ENCODE measurements at regions not wholly inside any gene's neighbourhood (a gene's known extent, or its start where the extent isn't known, plus 50 kb on each side); places are given as distances from the start of the nearest gene placed in this dataset.

- Histone ChIP-seq H2AFZ (ENCODE audit: low read length) (no peak overlapping the region), H3K9me3 (ENCODE audit: low read depth, low read length) (no peaks in the 10 kb centered on the region), H4K20me1 (ENCODE audit: insufficient read depth, low read length) (no peaks in the 10 kb centered on the region), H3K4me2 (ENCODE audit: insufficient read depth, low read length) (no peak overlapping the region), H3K27ac (ENCODE audit: low read depth, low read length) (no peak overlapping the region), H3K4me3 (ENCODE audit: insufficient read depth, low read length) (no peak overlapping the region), H3K27me3 (ENCODE audit: insufficient read depth, low read length) (no peaks in the 10 kb centered on the region), H3K79me2 (ENCODE audit: insufficient read depth, low read length) (no peaks in the 10 kb centered on the region), H3K36me3 (ENCODE audit: insufficient read depth, low read length) (no peaks in the 10 kb centered on the region), H3K4me1 (ENCODE audit: insufficient read depth, low read length) (no peaks in the 10 kb centered on the region)
- DNase-seq (ENCODE audit: insufficient read length, low spot score, missing footprints) = no peak
- TF ChIP-seq, protein P1, sequence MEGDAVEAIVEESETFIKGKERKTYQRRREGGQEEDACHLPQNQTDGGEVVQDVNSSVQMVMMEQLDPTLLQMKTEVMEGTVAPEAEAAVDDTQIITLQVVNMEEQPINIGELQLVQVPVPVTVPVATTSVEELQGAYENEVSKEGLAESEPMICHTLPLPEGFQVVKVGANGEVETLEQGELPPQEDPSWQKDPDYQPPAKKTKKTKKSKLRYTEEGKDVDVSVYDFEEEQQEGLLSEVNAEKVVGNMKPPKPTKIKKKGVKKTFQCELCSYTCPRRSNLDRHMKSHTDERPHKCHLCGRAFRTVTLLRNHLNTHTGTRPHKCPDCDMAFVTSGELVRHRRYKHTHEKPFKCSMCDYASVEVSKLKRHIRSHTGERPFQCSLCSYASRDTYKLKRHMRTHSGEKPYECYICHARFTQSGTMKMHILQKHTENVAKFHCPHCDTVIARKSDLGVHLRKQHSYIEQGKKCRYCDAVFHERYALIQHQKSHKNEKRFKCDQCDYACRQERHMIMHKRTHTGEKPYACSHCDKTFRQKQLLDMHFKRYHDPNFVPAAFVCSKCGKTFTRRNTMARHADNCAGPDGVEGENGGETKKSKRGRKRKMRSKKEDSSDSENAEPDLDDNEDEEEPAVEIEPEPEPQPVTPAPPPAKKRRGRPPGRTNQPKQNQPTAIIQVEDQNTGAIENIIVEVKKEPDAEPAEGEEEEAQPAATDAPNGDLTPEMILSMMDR (IDR thresholded peaks at IDR 0.05; ENCODE audit: extremely low read depth, low read depth, low read length) = no peak
Measured at GRCh38 chr10:117632406-117632805, 89.9 kb downstream of the EMX2 start.

DNA sequence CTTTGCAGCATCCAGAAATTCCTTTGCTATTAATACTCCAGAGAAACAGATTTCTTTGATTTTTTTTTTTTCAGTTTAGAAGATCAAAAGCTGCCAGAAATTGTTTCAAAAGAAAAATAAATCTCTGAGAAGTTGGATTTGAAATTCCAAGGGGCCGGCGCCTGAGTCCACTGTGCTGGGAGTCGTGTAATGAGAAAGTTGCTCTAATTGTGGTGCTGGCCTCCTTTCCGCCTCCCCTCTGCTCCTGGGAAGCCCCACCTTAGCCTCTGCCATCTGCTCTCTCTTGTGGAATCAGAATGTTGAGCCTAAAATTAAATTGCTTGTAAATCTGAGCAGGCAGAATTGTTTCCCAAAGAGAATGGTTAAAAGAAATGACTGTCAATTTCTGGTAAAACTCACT lies 93.3 kb downstream of the EMX2 start:
- TF ChIP-seq, protein P1 (IDR thresholded peaks at IDR 0.05; ENCODE audit: extremely low read depth, low read depth, low read length) = no peak
- no peak overlapping the region for H3K4me3 ChIP-seq (ENCODE audit: insufficient read depth, low read length)
- no peaks in the 10 kb centered on the region for H3K36me3 ChIP-seq (ENCODE audit: insufficient read depth, low read length)
- no peak overlapping the region for H3K27ac ChIP-seq (ENCODE audit: low read depth, low read length)
- no peaks in the 10 kb centered on the region for H4K20me1 ChIP-seq (ENCODE audit: insufficient read depth, low read length)
- no peak overlapping the region for H2AFZ ChIP-seq (ENCODE audit: low read length)
- no peaks in the 10 kb centered on the region for H3K79me2 ChIP-seq (ENCODE audit: insufficient read depth, low read length)
- DNase-seq (ENCODE audit: insufficient read length, low spot score, missing footprints) = no peak
- peaks cover 3% of the 10 kb centered on the region for H3K27me3 ChIP-seq (ENCODE audit: insufficient read depth, low read length)
- H3K4me1 ChIP-seq (ENCODE audit: insufficient read depth, low read length) = no peaks in the 10 kb centered on the region
- no peak overlapping the region for H3K4me2 ChIP-seq (ENCODE audit: insufficient read depth, low read length)
- no peaks in the 10 kb centered on the region for H3K9me3 ChIP-seq (ENCODE audit: low read depth, low read length)

GRCh38 chr10:117638200-117638599 lies 95.7 kb downstream of the EMX2 start:
- H4K20me1 ChIP-seq (ENCODE audit: insufficient read depth, low read length) = no peaks in the 10 kb centered on the region
- no peaks in the 10 kb centered on the region for H3K9me3 ChIP-seq (ENCODE audit: low read depth, low read length)
- no peak overlapping the region for H3K27ac ChIP-seq (ENCODE audit: low read depth, low read length)
- H3K4me1 ChIP-seq (ENCODE audit: insufficient read depth, low read length) = no peaks in the 10 kb centered on the region
- H3K36me3 ChIP-seq (ENCODE audit: insufficient read depth, low read length) = no peaks in the 10 kb centered on the region
- peaks cover 3% of the 10 kb centered on the region for H3K27me3 ChIP-seq (ENCODE audit: insufficient read depth, low read length)
- no peak overlapping the region for H3K4me2 ChIP-seq (ENCODE audit: insufficient read depth, low read length)
- H2AFZ ChIP-seq (ENCODE audit: low read length) = no peak overlapping the region
- TF ChIP-seq, protein P1 (IDR thresholded peaks at IDR 0.05; ENCODE audit: extremely low read depth, low read depth, low read length) = no peak
- H3K79me2 ChIP-seq (ENCODE audit: insufficient read depth, low read length) = no peaks in the 10 kb centered on the region
- no peak overlapping the region for H3K4me3 ChIP-seq (ENCODE audit: insufficient read depth, low read length)
- no peak for DNase-seq (ENCODE audit: insufficient read length, low spot score, missing footprints)

- Histone ChIP-seq H3K79me2 (ENCODE audit: insufficient read depth, low read length) (no peaks in the 10 kb centered on the region), H3K27me3 (ENCODE audit: insufficient read depth, low read length) (peaks cover 3% of the 10 kb centered on the region), H4K20me1 (ENCODE audit: insufficient read depth, low read length) (no peaks in the 10 kb centered on the region), H3K27ac (ENCODE audit: low read depth, low read length) (no peak overlapping the region), H3K4me3 (ENCODE audit: insufficient read depth, low read length) (no peak overlapping the region), H3K36me3 (ENCODE audit: insufficient read depth, low read length) (no peaks in the 10 kb centered on the region), H2AFZ (ENCODE audit: low read length) (no peak overlapping the region), H3K4me2 (ENCODE audit: insufficient read depth, low read length) (no peak overlapping the region), H3K9me3 (ENCODE audit: low read depth, low read length) (no peaks in the 10 kb centered on the region), H3K4me1 (ENCODE audit: insufficient read depth, low read length) (no peaks in the 10 kb centered on the region)
- no peak for DNase-seq (ENCODE audit: insufficient read length, low spot score, missing footprints)
- TF ChIP-seq, protein P1 (IDR thresholded peaks at IDR 0.05; ENCODE audit: extremely low read depth, low read depth, low read length) = no peak
Measured at GRCh38 chr10:117638664-117639200, 96.2 kb downstream of the EMX2 start.

All from osteoblast (primary cell).